ENCODE measurements at regions not wholly inside any gene's neighbourhood (a gene's known extent, or its start where the extent isn't known, plus 50 kb on each side); places are given as distances from the start of the nearest gene placed in this dataset.
"Not testable (repeated sequence)": the region's sequence is repeated elsewhere in the genome, so short reads cannot be mapped to it uniquely, and the experiment has no call there.

DNA sequence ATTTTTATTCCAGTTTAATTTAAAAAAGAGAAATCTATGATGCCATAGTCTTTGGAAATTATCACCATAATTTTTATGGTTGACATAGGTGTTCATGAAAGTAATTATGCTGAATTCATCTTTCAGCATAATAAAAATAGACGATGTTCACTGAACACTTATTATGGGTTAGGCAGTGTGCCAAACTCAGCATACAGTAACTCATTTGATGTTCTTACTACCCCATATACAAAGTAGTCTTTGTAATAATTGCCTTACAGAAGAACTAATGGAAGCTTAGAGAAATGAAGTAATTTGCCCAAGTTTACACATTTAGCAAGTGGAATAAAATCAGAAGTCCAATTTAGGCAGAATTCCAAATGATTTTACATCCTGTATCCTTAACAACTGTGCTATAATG is 852.2 kb upstream of the GOT2 start:
- DNase-seq = no peak

GRCh38 chr16:59574296-59574695 is 840.2 kb upstream of the GOT2 start:
- no peak for DNase-seq

GRCh38 chr16:59573528-59574271 is 839.6 kb upstream of the GOT2 start:
- DNase-seq = no peak

- DNase-seq = no peak
Observed at GRCh38 chr16:59567496-59567895, 833.4 kb upstream of the GOT2 start.

DNA sequence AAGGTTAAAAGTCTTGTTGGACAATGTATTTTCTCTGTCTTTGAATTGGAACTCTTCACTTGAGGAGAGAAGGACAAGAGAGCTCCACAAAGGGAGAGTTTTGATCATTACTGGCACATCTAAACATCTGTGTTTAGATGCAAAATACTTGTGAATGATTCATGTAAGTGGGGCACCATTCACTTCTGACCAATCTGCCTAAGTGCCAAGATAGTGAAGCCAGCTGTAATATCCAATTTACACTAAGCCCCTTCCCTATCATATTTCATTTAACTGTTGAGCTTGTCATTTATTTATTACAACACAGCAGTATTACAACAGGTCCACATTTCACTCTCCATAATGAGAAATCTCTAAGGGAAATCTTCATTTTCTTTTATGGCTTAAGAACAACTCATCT is 832.3 kb upstream of the GOT2 start:
- no peak for DNase-seq

- no peak for DNase-seq
Observed at GRCh38 chr16:59558679-59559078, 824.6 kb upstream of the GOT2 start.

GRCh38 chr16:59552164-59552563 is 818.0 kb upstream of the GOT2 start:
- no peak for DNase-seq

DNA sequence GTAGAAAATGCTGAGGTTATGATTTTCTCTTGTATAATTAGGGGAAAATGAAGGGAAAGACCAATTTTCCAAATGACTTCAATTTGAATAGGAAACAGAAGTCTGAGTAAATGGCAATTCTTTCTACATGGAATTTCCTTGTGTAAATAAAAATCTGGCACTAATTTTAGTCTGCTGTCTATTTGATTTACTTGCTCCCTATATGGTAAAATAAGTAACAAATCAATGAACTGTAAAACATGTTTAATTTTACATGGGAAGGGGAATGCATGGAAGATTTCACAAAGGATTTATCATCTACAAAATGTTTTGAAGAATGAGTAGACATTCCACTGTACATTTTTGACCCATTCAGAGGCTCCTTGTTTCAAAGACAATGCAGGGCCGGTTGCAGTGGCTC is 811.6 kb upstream of the GOT2 start:
- no peak for DNase-seq

DNA sequence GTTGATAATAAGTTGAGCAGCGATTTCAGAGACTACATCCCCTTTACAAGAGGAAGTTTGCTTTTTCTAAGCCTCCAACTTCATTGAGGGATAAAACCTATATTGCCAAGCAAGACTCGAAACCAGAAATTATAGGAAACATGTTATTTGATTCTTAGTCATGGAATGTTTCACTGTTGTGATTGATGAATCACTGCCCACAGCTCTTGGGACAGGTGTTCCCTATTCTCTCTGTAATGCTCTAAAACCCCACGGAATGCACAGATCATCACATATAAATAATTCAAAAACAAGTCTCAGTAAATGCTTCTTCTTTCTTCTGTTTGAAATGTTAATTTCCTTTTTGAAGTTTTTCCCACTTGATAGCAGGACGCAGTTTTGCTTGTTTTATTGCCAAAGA is 809.5 kb upstream of the GOT2 start:
- no peak for DNase-seq

GRCh38 chr16:59540621-59541020 is 806.5 kb upstream of the GOT2 start:
- DNase-seq = no peak

DNA sequence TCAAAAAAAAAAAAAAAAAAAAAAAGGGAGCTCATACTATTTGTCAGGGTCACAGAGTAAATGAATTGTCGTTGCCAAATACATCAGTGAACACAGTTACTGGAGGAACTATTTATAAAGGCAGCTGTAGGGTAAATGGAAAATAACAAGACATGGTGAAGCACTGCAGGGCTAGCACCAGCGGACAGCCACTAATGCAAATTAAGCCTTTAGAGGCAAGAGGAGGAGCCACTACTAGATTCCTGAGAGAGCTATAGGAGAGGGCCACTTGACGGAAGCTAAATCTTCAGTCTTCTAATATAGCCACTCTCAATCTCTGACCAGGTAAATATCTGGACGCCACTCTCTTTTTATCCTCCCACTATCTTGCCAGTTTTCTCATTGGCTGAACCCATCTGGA is 801.2 kb upstream of the GOT2 start:
- no peak for DNase-seq

- DNase-seq = no peak
Observed at GRCh38 chr16:59527206-59527997, 793.3 kb upstream of the GOT2 start.

DNA sequence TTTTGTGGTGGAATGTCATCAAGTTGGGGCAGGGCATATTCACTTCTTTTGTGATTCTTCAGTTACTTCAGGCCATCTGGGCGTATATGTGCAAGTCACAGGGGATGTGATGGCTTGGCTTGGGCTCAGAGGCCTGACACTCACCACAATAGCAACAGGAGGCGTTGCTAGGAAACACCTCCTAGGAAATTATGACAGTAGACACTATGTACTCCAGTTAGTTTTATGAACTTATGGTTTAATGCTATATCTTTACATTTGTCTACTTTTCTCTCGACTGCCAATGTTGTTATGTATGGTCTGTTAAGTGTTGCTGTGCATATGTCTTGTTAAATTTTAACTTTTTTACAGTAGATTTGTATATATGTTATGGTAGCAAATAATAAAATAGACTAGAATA is 788.7 kb upstream of the GOT2 start:
- DNase-seq = no peak

- DNase-seq = not testable (repeated sequence)
Observed at GRCh38 chr16:59518721-59519120, 784.6 kb upstream of the GOT2 start.

DNA sequence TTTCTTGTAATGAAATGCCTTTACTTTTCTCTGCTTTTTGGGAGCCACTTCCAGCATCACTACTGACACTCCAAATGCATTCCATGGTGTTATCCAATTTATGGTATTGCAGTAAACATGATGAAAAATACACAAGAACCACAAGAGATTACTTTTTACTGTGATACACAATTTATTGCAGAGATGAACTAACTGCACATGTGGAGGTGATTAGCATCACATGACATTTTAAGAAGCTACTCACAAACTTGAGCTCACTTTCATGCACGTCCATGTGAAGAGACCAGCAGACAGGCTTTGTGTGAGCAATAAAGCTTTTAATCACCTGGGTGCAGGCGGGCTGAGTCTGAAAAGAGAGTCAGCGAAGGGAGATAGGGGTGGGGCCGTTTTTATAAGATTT is 780.5 kb upstream of the GOT2 start:
- no peak for DNase-seq

DNA sequence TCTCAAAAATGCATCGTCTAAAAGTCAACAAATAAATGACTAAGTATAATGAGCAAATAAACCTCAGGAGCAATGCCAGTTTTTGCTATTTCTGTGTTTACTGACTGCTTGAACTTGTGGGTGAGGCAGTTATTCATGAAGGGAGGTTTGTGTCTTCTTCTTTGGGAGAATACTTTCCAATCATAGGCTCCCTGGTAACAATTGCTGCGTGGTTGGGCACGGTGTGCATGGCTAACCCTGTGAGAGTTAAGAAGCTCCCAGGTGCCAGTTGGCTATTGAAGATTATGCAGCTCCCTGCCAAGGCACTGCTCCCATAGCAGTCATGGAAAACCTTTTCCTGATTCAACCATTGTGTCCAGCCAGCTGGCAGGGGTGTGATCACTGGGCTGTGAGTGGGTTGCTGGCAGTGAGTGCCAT is 775.9 kb upstream of the GOT2 start:
- DNase-seq = no peak

DNA sequence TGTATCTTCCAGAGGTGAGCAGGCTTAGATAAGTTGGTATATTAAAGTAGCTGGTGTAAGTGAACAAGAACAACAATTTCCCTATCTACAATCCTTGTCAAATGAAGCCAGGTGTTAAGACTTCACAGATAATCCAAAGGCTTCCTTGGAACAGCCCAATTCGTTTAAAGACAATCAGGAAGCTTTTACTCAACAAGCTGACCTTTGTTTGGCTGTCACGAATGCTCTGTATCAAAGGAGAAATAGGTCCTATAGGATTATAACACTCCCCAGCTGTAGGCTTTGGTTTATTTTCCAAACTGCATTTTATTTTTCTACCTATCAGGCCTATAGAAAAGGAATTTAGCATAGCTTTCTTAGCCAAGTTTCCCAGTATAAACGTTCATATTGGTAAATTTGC is 766.5 kb upstream of the GOT2 start:
- no peak for DNase-seq

- no peak for DNase-seq
Observed at GRCh38 chr16:59487067-59487466, 753.0 kb upstream of the GOT2 start.

GRCh38 chr16:59484833-59485516 is 750.9 kb upstream of the GOT2 start:
- DNase-seq = no peak

DNA sequence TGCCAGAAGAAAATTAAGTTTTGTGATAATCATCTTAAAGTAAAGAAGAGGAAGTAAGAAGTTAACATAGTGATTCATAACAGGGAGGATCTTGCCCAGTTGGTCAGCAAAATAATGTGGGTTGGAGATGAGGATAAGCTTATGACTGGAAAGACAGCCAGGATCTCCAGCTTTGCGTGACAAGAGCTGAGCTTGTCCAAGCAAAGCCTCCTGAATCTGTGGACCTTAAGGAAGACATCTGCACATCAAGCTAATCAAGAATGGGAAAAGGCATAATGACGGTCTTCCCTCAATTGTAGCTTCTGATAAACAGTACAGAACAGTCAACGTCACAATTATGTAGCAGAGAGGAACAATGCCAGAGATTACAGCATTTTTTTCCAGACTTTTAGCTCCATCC is 744.7 kb upstream of the GOT2 start:
- DNase-seq = no peak

- no peak for DNase-seq
Observed at GRCh38 chr16:59470556-59470955, 736.4 kb upstream of the GOT2 start.

DNA sequence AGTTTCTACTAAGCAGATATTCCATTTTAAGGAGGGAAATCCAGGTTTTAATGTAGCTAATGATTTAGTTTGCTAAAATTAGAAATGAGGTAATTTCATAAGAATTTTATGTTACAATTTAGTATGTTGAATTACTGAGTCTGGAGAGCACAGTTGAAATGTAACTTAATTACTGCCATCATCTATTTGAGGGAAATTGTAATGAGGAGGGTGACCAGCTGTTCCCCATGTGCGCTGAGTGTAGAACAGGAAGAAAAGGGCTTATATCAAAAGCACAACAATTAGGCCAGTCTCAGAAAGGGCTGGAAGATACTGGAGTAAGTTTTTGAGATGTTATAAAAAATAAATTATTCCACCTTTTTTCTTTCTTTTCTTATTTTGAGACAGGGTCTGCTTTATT is 735.1 kb upstream of the GOT2 start:
- no peak for DNase-seq

GRCh38 chr16:59463776-59464175 is 729.7 kb upstream of the GOT2 start:
- DNase-seq = no peak

GRCh38 chr16:59459806-59460205 is 725.7 kb upstream of the GOT2 start:
- DNase-seq = no peak
